Transverse colon (tissue), 4 donors: ENCODE measurements at regions not wholly inside any gene's neighbourhood (a gene's known extent, or its start where the extent isn't known, plus 50 kb on each side); places are given as distances from the start of the nearest gene placed in this dataset.
A peak's percentile ranks its signal among the peaks of the same experiment; 100 is the strongest.

Source experiments
- DNase-seq: peaks from one replicate; pipeline ENCODE4 v3.0.0-alpha.2; 2019
- H3K27ac ChIP-seq, 4 donors: fragments of 200-600 bp; sonication (generic); 2 replicates each; pipeline ENCODE4 v1.5.1; 2016 to 2018; ENCODE audit warnings: inconsistent platforms in 4 of 4
- H3K27me3 ChIP-seq: fragments of 200-600 bp; sonication (generic); 2 replicates; pipeline ENCODE4 v1.5.1; 2017; ENCODE audit warnings: inconsistent platforms
- H3K36me3 ChIP-seq, 4 donors: fragments of 200-600 bp; sonication (generic); 2 replicates each; pipeline ENCODE4 v1.5.1; 2017 to 2019; ENCODE audit warnings: inconsistent platforms in 4 of 4
- H3K4me1 ChIP-seq, 4 donors: fragments of 200-600 bp; sonication (generic); 2 replicates each; pipeline ENCODE4 v1.5.1; 2017 to 2020; ENCODE audit warnings: inconsistent platforms in 4 of 4
- H3K4me3 ChIP-seq, 4 donors: fragments of 200-600 bp; sonication (generic); 1 replicate in 1 of 4; 2 replicates in 3 of 4; pipeline versions ENCODE4 v1.5.1 to v1.6.1; 2017 to 2019; ENCODE audit warnings: inconsistent platforms in 4 of 4
- H3K9me3 ChIP-seq, 2 donors: fragments of 200-600 bp; sonication (generic); 2 replicates each; pipeline ENCODE4 v1.5.1; 2017 to 2019; ENCODE audit warnings: inconsistent platforms in 2 of 2
- EP300 ChIP-seq: sonication (generic); formaldehyde crosslinking; IDR thresholded peaks from one replicate; pipeline ENCODE4 v1.6.1; 2017; ENCODE audit warnings: antibody characterized with exemption, low read depth
- POLR2A ChIP-seq: fragments of 450-650 bp; IDR thresholded peaks from one replicate; pipeline ENCODE4 v1.6.1; 2016; ENCODE audit warnings: antibody characterized with exemption, mild to moderate bottlenecking, moderate library complexity
- POLR2AphosphoS5 ChIP-seq, 3 donors: sonication (generic); formaldehyde crosslinking; IDR thresholded peaks; one replicate each; pipeline ENCODE4 v1.6.1; 2016; ENCODE audit warnings: antibody characterized with exemption in 3 of 3
- WGBS, 2 donors: methylation state at CpG; one replicate each; pipeline ENCODE4 v1.1.5; 2018; ENCODE audit warnings: low coverage in 1 of 2; 5-methylcytosine and 5-hydroxymethylcytosine counted together
- in situ Hi-C, 4 donors: fragments of 200-750 bp; cut with MboI; loops; one replicate each; pipeline versions ENCODE4 v1.15.0 to v1.15.1; 2017; ENCODE audit warnings: low sequenced_read_pairs in 3 of 4, low pct_ligation_motif_present in 1 of 4, low pct_unique_long_range_greater_than_20kb in 1 of 4
- intact Hi-C: fragments of 100-400 bp; cut with DNase I; formaldehyde crosslinking; loops from one replicate; pipeline ENCODE4 v1.15.1; 2023; ENCODE audit warnings: low total_unique reads
- TF ChIP-seq, protein P1 (sequence below), 5 experiments: fragments of 200-600 bp in 3 of 5; fragments of 450-650 bp in 2 of 5; sonication (generic) in 3 of 5; IDR thresholded peaks; 1 replicate in 2 of 5; 2 replicates in 3 of 5; pipeline ENCODE4 v1.5.1; 2016 to 2017; ENCODE audit warnings: antibody characterized with exemption in 5 of 5, inconsistent platforms in 3 of 5, mild to moderate bottlenecking in 2 of 5, moderate library complexity in 1 of 5

DNA sequence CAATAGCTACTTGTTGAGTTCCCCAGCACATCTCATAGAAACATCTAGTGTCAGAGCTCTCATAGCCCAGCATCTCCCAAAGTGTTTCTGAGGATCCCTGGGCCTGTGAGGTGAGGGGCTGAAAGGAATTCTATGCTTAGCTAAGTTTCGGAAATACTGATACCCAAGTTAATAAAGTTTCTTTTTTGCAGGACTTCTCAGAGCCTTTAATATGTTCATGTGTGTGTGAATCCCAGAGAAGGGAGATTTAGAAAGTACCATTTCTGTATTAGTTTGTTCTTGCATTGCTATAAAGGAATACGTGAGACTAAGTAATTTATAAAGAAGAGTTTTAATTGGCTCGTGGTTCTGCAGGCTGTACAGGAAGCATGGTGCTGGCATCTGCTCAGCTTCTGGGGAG lies 211.2 kb downstream of the TSN start:
- no peak overlapping the region for H3K4me3 ChIP-seq
- DNase-seq: no peak
- peaks cover 0 to 13% (median 0%) of the 10 kb centered on the region in 4 donors for H3K4me1 ChIP-seq
- no peaks in the 10 kb centered on the region for H3K9me3 ChIP-seq
- 86 to 89% methylated on average over 2 to 3 of the region's 3 CpGs for WGBS, 2 donors
- in situ Hi-C loops: no loop called here
- TF ChIP-seq POLR2AphosphoS5 (IDR thresholded peaks at IDR 0.05) (no peak), EP300 (no peak), POLR2A (no peak)
- TF ChIP-seq, protein P1, sequence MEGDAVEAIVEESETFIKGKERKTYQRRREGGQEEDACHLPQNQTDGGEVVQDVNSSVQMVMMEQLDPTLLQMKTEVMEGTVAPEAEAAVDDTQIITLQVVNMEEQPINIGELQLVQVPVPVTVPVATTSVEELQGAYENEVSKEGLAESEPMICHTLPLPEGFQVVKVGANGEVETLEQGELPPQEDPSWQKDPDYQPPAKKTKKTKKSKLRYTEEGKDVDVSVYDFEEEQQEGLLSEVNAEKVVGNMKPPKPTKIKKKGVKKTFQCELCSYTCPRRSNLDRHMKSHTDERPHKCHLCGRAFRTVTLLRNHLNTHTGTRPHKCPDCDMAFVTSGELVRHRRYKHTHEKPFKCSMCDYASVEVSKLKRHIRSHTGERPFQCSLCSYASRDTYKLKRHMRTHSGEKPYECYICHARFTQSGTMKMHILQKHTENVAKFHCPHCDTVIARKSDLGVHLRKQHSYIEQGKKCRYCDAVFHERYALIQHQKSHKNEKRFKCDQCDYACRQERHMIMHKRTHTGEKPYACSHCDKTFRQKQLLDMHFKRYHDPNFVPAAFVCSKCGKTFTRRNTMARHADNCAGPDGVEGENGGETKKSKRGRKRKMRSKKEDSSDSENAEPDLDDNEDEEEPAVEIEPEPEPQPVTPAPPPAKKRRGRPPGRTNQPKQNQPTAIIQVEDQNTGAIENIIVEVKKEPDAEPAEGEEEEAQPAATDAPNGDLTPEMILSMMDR (IDR thresholded peaks at IDR 0.05): no peak
- H3K27me3 ChIP-seq: no peaks in the 10 kb centered on the region
- no peak overlapping the region for H3K27ac ChIP-seq
- intact Hi-C loops: no loop called here
- no peaks in the 10 kb centered on the region for H3K36me3 ChIP-seq

DNA sequence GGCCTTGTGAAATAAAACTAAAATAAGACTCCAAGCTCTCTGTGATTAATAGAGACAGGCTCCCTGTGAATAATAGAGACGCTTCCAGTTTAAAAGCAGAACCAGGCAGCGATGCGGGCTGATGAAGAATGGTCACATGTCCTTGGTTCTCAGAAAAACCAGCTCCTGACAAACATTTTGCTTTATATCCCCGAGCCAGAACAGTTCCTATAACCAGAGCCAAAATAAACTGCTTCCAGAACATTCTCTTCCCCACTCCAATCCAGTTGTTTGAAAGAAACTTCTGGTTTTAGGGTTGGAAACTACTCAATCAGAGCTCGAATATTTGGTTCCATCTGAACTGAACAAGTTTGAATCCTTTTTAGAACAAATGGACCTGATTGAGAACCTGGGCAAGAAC lies 213.7 kb downstream of the TSN start:
- WGBS, 2 donors: 44 to 63% methylated on average over 5 of the region's 5 CpGs
- TF ChIP-seq POLR2A: no peak
- TF ChIP-seq, protein P1 (IDR thresholded peaks at IDR 0.05): no peak
- no peaks in the 10 kb centered on the region for H3K27me3 ChIP-seq
- peaks cover 0 to 13% (median 0%) of the 10 kb centered on the region in 4 donors for H3K4me1 ChIP-seq
- DNase-seq: no peak
- H3K4me3 ChIP-seq: no peak overlapping the region
- H3K36me3 ChIP-seq: no peaks in the 10 kb centered on the region
- in situ Hi-C loops: no loop called here
- no peaks in the 10 kb centered on the region for H3K9me3 ChIP-seq
- peak overlapping the region in 2 of 4 donors; percentile 11 to 16 for H3K27ac ChIP-seq
- intact Hi-C loops: no loop called here

DNA sequence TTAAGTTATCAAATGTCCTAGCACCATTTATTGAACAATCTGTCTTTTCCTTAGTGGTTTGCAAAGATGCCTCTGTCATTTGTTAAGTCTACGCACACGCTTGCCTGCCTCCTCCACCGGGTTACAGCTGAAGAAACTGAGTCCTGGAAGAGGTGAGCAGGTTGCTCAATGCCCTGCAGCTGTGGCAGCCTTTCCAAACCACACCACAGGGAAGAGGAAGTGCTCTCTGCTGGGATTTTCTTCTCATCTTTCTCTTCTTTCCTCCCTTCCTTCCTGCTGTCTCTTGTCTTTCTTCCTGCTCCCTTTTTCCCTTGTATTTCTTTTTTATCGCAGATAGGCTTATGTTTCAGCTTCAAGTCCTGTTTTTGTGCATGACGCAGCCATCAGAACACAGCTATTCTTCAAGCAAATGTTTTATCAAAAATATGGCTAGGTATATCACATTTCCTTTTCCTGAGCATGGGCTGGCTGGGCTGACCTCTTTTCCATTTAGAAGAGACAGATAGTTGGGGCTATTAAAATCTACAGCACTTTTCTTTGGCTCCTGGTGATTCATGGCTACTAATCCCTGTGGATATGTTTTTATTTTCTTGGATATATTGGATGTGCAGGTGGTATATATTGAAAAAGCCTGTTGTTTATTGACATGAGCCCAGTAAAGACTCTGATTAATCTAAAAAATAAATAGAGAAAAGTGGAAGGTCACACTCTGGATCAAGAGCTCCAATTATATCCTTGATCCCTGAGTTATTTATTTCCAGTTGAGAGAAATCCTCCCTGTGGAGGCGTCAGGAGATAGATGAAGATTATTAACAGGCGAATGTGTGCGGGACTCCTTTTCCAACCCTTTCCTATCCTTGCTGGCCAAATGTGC lies 214.6 kb downstream of the TSN start:
- Histone ChIP-seq H3K27ac (peak overlapping the region in 1 of 4 donors; percentile 11), H3K27me3 (no peaks in the 10 kb centered on the region), H3K9me3 (no peaks in the 10 kb centered on the region), H3K4me1 (peaks cover 0 to 13% (median 2%) of the 10 kb centered on the region in 4 donors), H3K36me3 (no peaks in the 10 kb centered on the region), H3K4me3 (no peak overlapping the region)
- intact Hi-C loops: no loop called here
- in situ Hi-C loops: no loop called here
- TF ChIP-seq POLR2AphosphoS5 (IDR thresholded peaks at IDR 0.05) (no peak), EP300 (no peak), POLR2A (no peak)
- TF ChIP-seq, protein P1 (IDR thresholded peaks at IDR 0.05): no peak
- DNase-seq: no peak
- WGBS, 2 donors: 69 to 88% methylated on average over 8 of the region's 8 CpGs

DNA sequence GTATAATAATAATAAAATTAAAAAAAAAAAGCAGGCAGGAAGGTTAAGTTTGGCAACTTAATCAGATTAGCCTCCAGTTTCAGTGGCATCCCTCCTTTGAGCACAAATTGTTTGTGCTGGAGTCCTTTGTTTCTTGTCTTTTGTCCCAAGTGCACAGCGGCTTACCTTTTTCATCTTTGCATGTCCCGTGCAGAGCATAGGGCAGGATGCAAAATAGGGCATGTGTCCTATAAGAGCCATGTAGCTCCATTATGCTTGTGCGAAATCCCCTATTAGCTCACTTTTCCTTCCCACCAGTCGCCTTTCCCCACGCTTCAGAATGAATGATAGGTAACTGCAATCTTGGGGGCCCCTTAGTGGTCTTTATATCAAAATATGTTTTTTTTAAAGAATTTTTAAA lies 216.8 kb downstream of the TSN start:
- H3K27me3 ChIP-seq: no peaks in the 10 kb centered on the region
- no peak overlapping the region for H3K27ac ChIP-seq
- H3K9me3 ChIP-seq: no peaks in the 10 kb centered on the region
- intact Hi-C loops: no loop called here
- in situ Hi-C loops: no loop called here
- 83 to 88% methylated on average over 5 of the region's 5 CpGs for WGBS, 2 donors
- DNase-seq: no peak
- no peak overlapping the region for H3K4me3 ChIP-seq
- TF ChIP-seq, protein P1 (IDR thresholded peaks at IDR 0.05): no peak
- TF ChIP-seq EP300 (no peak), POLR2AphosphoS5 (IDR thresholded peaks at IDR 0.05) (no peak), POLR2A (no peak)
- H3K4me1 ChIP-seq: peaks cover 0 to 17% (median 4%) of the 10 kb centered on the region in 4 donors
- H3K36me3 ChIP-seq: no peaks in the 10 kb centered on the region
